DND-41 (cell line): ENCODE measurements at regions not wholly inside any gene's neighbourhood (a gene's known extent, or its start where the extent isn't known, plus 50 kb on each side); places are given as distances from the start of the nearest gene placed in this dataset.

ENCODE experiments used
- ATAC-seq: fragments of 200-7000 bp; cut with Tn5 transposase; 3 replicates; pipeline ENCODE4 v1.9.1; 2021; ENCODE audit warnings: low read depth; ENCODE audit not compliant: insufficient read depth
- DNase-seq: peaks from one replicate; pipeline ENCODE4 v3.0.0-alpha.2; 2020
- H2AFZ ChIP-seq: 2 replicates; pipeline ENCODE4 v1.6.0; 2012; ENCODE audit warnings: low read depth, low read length
- H3K27ac ChIP-seq: 2 replicates; pipeline ENCODE4 v1.5.1; 2012; ENCODE audit warnings: low read length, inconsistent platforms
- H3K27me3 ChIP-seq: fragments of 200-600 bp; sonication (generic); 2 replicates; pipeline ENCODE4 v1.6.0; 2012; ENCODE audit warnings: low read length, mild to moderate bottlenecking, inconsistent platforms; ENCODE audit not compliant: insufficient read depth, poor library complexity
- H3K36me3 ChIP-seq: 2 replicates; pipeline ENCODE4 v1.5.1; 2012; ENCODE audit warnings: low read length, inconsistent platforms; ENCODE audit not compliant: insufficient read depth
- H3K4me1 ChIP-seq: 2 replicates; pipeline ENCODE4 v1.5.1; 2012; ENCODE audit warnings: mild to moderate bottlenecking, low read length; ENCODE audit not compliant: insufficient read depth
- H3K4me2 ChIP-seq: 2 replicates; pipeline ENCODE4 v1.6.0; 2012; ENCODE audit warnings: mild to moderate bottlenecking, moderate library complexity, low read length, inconsistent platforms; ENCODE audit not compliant: insufficient read depth
- H3K4me3 ChIP-seq, 2 experiments: fragments of 200-600 bp in 1 of 2; shearing (Covaris generic) in 1 of 2; 2 replicates each; pipeline ENCODE4 v1.5.1; 2012 to 2016; ENCODE audit warnings: inconsistent platforms in 2 of 2, low read length in 2 of 2, mild to moderate bottlenecking in 2 of 2, low read depth in 1 of 2, moderate library complexity in 1 of 2
- H3K79me2 ChIP-seq: 2 replicates; pipeline ENCODE4 v1.6.0; 2012; ENCODE audit warnings: low read length, inconsistent platforms; ENCODE audit not compliant: insufficient read depth
- H3K9ac ChIP-seq: 2 replicates; pipeline ENCODE4 v1.6.0; 2012; ENCODE audit warnings: low read depth, mild to moderate bottlenecking, inconsistent platforms, low read length, moderate library complexity
- H3K9me3 ChIP-seq: 2 replicates; pipeline ENCODE4 v1.5.1; 2012; ENCODE audit warnings: low read length, moderate library complexity, mild to moderate bottlenecking, inconsistent platforms; ENCODE audit not compliant: insufficient read depth, severe bottlenecking
- H4K20me1 ChIP-seq: 2 replicates; pipeline ENCODE4 v1.6.0; 2012; ENCODE audit warnings: low read length; ENCODE audit not compliant: insufficient read depth
- CTCF ChIP-seq: IDR thresholded peaks from 2 replicates; pipeline ENCODE4 v1.5.1; 2012; ENCODE audit warnings: borderline replicate concordance, low read length, moderate library complexity, mild to moderate bottlenecking; ENCODE audit not compliant: poor library complexity, severe bottlenecking; ENCODE audit errors: extremely low read depth
- EZH2 ChIP-seq: IDR thresholded peaks from 3 replicates; pipeline ENCODE4 v1.6.1; 2012; ENCODE audit warnings: borderline replicate concordance, low read depth, mild to moderate bottlenecking, moderate library complexity, low read length, inconsistent platforms; ENCODE audit not compliant: severe bottlenecking

DNA sequence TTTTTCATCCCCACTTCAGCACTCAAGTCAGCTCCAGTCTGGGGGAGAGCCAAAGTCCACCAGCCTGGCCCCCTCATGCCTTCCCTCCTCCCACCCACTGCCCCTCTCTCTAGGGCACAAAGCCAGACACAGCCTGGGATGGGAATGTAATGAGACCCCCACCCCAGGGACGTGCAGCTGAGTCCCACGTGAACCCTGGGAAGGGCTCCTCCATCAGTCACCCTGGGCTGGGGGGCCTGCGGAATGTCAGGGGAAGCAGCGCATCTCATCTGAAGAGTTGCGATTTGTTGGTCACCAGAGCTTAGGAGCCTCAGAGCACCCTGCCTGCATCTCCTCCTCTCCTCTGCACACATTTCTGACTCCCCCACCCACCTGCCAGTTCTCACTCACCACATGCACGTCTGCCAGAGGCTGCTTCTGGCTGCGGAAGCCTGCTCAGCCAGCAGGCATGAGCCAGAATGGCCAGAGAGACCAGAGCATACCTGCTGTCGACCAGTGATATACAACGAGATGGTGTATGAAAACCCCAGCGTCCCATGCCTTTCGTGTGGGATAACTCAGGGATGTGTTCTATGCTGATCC lies 167.1 kb upstream of the TOP1 start:
- ATAC-seq: no peak
- no peak for DNase-seq
- H3K79me2 ChIP-seq: no peaks in the 10 kb centered on the region
- no peak overlapping the region for H3K4me3 ChIP-seq
- TF ChIP-seq CTCF (no peak), EZH2 (no peak)
- H2AFZ ChIP-seq: no peak overlapping the region
- H3K36me3 ChIP-seq: no peaks in the 10 kb centered on the region
- no peaks in the 10 kb centered on the region for H3K27me3 ChIP-seq
- no peak overlapping the region for H3K27ac ChIP-seq
- no peak overlapping the region for H3K9ac ChIP-seq
- no peaks in the 10 kb centered on the region for H3K4me1 ChIP-seq
- H3K9me3 ChIP-seq: no peaks in the 10 kb centered on the region
- no peak overlapping the region for H3K4me2 ChIP-seq
- H4K20me1 ChIP-seq: no peaks in the 10 kb centered on the region

- ATAC-seq (peak; percentile 54), DNase-seq (no peak)
- no peaks in the 10 kb centered on the region for H3K36me3 ChIP-seq
- no peaks in the 10 kb centered on the region for H3K27me3 ChIP-seq
- H3K9me3 ChIP-seq: no peaks in the 10 kb centered on the region
- no peaks in the 10 kb centered on the region for H4K20me1 ChIP-seq
- no peak overlapping the region for H3K27ac ChIP-seq
- no peak overlapping the region for H3K4me3 ChIP-seq
- H2AFZ ChIP-seq: no peak overlapping the region
- H3K79me2 ChIP-seq: no peaks in the 10 kb centered on the region
- no peaks in the 10 kb centered on the region for H3K4me1 ChIP-seq
- no peak overlapping the region for H3K4me2 ChIP-seq
- TF ChIP-seq CTCF (no peak), EZH2 (no peak)
- H3K9ac ChIP-seq: no peak overlapping the region
Observed at GRCh38 chr20:40863355-40863919, 165.2 kb upstream of the TOP1 start.

GRCh38 chr20:40864470-40864869 lies 164.2 kb upstream of the TOP1 start:
- H3K27me3 ChIP-seq: no peaks in the 10 kb centered on the region
- H4K20me1 ChIP-seq: no peaks in the 10 kb centered on the region
- H3K79me2 ChIP-seq: no peaks in the 10 kb centered on the region
- H3K9ac ChIP-seq: no peak overlapping the region
- TF ChIP-seq CTCF: no peak
- TF ChIP-seq EZH2: no peak
- no peak overlapping the region for H3K4me2 ChIP-seq
- DNase-seq (no peak), ATAC-seq (no peak)
- H2AFZ ChIP-seq: no peak overlapping the region
- H3K4me3 ChIP-seq: no peak overlapping the region
- H3K27ac ChIP-seq: no peak overlapping the region
- H3K36me3 ChIP-seq: no peaks in the 10 kb centered on the region
- no peaks in the 10 kb centered on the region for H3K4me1 ChIP-seq
- H3K9me3 ChIP-seq: no peaks in the 10 kb centered on the region
